ENCODE measurements at regions not wholly inside any gene's neighbourhood (a gene's known extent, or its start where the extent isn't known, plus 50 kb on each side); places are given as distances from the start of the nearest gene placed in this dataset.

GRCh38 chr6:74603322-74604076, 602.4 kb downstream of the COL12A1 start:
- Histone ChIP-seq H3K4me3 (ENCODE audit: low read length) (no peak overlapping the region), H3K27ac (ENCODE audit: low read depth, low read length) (no peak overlapping the region), H2AK5ac (ENCODE audit: low read length) (no peak overlapping the region), H3K23ac (ENCODE audit: low read length) (no peak overlapping the region), H3K4ac (ENCODE audit: low read depth, low read length) (no peak overlapping the region), H3K4me1 (ENCODE audit: control insufficient read depth, low read depth, low read length) (no peaks in the 10 kb centered on the region), H3K18ac (ENCODE audit: low read length) (no peak overlapping the region), H3K79me1 (ENCODE audit: low read length) (no peaks in the 10 kb centered on the region), H2BK15ac (replicated peaks; ENCODE audit: low read depth) (no peak overlapping the region), H2BK5ac (ENCODE audit: low read length) (no peak overlapping the region), H3K56ac (ENCODE audit: low read length) (no peak overlapping the region), H3K27me3 (ENCODE audit: insufficient read depth, low read length, poor library complexity) (no peaks in the 10 kb centered on the region), H3K4me2 (ENCODE audit: low read length) (no peak overlapping the region), H3K79me2 (ENCODE audit: control insufficient read depth, insufficient read depth, low read length) (no peaks in the 10 kb centered on the region), H3K9ac (ENCODE audit: low read length) (no peak overlapping the region), H3K36me3 (ENCODE audit: control insufficient read depth, insufficient read depth, low read length) (no peaks in the 10 kb centered on the region), H4K5ac (ENCODE audit: low read length) (no peak overlapping the region), H2BK120ac (ENCODE audit: low read depth, low read length) (no peak overlapping the region), H4K8ac (ENCODE audit: low read depth, low read length) (no peak overlapping the region)
- WGBS (ENCODE audit: extremely low coverage, insufficient coverage, low lambda C conversion rate): no CpG with 5 or more reads among the region's 2 CpGs
- no peak for DNase-seq

DNA sequence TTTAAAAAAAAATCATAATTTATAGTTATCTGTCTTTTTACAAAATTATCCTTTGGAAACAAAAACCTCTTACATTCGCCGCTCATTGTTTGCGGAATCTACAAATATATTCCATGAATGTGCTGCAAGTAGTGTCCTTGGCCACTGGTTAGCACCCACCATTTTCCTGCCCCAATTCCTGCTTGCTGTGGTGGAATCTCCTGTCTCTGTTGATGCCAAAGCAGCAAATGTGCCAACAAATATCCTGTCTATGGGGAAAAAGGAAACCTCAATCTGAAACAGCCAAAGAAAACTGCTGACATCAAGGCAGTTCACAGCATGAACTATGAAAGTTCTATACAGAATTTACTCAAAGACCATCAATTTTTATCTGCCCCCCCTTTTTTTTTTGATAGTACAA, 603.6 kb downstream of the COL12A1 start:
- Histone ChIP-seq H2BK15ac (replicated peaks; ENCODE audit: low read depth) (no peak overlapping the region), H3K4ac (ENCODE audit: low read depth, low read length) (no peak overlapping the region)
- WGBS (ENCODE audit: extremely low coverage, insufficient coverage, low lambda C conversion rate): no CpG with 5 or more reads among the region's 3 CpGs

GRCh38 chr6:74598462-74599393, 607.1 kb downstream of the COL12A1 start:
- H2BK120ac ChIP-seq (ENCODE audit: low read depth, low read length): no peak overlapping the region
- H3K4ac ChIP-seq (ENCODE audit: low read depth, low read length): no peak overlapping the region
- H3K4me1 ChIP-seq (ENCODE audit: control insufficient read depth, low read depth, low read length): no peaks in the 10 kb centered on the region
- no peak overlapping the region for H2BK5ac ChIP-seq (ENCODE audit: low read length)
- no peak overlapping the region for H4K8ac ChIP-seq (ENCODE audit: low read depth, low read length)
- no peaks in the 10 kb centered on the region for H3K79me1 ChIP-seq (ENCODE audit: low read length)
- no peak overlapping the region for H4K5ac ChIP-seq (ENCODE audit: low read length)
- H3K36me3 ChIP-seq (ENCODE audit: control insufficient read depth, insufficient read depth, low read length): no peaks in the 10 kb centered on the region
- no peak for DNase-seq
- H3K9ac ChIP-seq (ENCODE audit: low read length): no peak overlapping the region
- H3K79me2 ChIP-seq (ENCODE audit: control insufficient read depth, insufficient read depth, low read length): no peaks in the 10 kb centered on the region
- H2BK15ac ChIP-seq (replicated peaks; ENCODE audit: low read depth): no peak overlapping the region
- H3K56ac ChIP-seq (ENCODE audit: low read length): no peak overlapping the region
- H3K27me3 ChIP-seq (ENCODE audit: insufficient read depth, low read length, poor library complexity): no peaks in the 10 kb centered on the region
- no peak overlapping the region for H3K4me3 ChIP-seq (ENCODE audit: low read length)
- no peak overlapping the region for H3K27ac ChIP-seq (ENCODE audit: low read depth, low read length)
- H3K23ac ChIP-seq (ENCODE audit: low read length): no peak overlapping the region
- H3K18ac ChIP-seq (ENCODE audit: low read length): no peak overlapping the region
- no CpG with 5 or more reads among the region's 3 CpGs for WGBS (ENCODE audit: extremely low coverage, insufficient coverage, low lambda C conversion rate)
- no peak overlapping the region for H3K4me2 ChIP-seq (ENCODE audit: low read length)
- H2AK5ac ChIP-seq (ENCODE audit: low read length): no peak overlapping the region

More for the DNA sequence above, 603.6 kb downstream of the COL12A1 start:
- H3K4me2 ChIP-seq (ENCODE audit: low read length): no peak overlapping the region
- no peak overlapping the region for H2AK5ac ChIP-seq (ENCODE audit: low read length)
- no peak overlapping the region for H2BK120ac ChIP-seq (ENCODE audit: low read depth, low read length)
- no peak for DNase-seq
- no peak overlapping the region for H4K5ac ChIP-seq (ENCODE audit: low read length)
- no peaks in the 10 kb centered on the region for H3K4me1 ChIP-seq (ENCODE audit: control insufficient read depth, low read depth, low read length)
- H3K27me3 ChIP-seq (ENCODE audit: insufficient read depth, low read length, poor library complexity): no peaks in the 10 kb centered on the region
- H3K56ac ChIP-seq (ENCODE audit: low read length): no peak overlapping the region
- H3K4me3 ChIP-seq (ENCODE audit: low read length): no peak overlapping the region
- H3K9ac ChIP-seq (ENCODE audit: low read length): no peak overlapping the region
- H3K79me2 ChIP-seq (ENCODE audit: control insufficient read depth, insufficient read depth, low read length): no peaks in the 10 kb centered on the region
- H4K8ac ChIP-seq (ENCODE audit: low read depth, low read length): no peak overlapping the region
- no peak overlapping the region for H3K18ac ChIP-seq (ENCODE audit: low read length)
- no peak overlapping the region for H3K23ac ChIP-seq (ENCODE audit: low read length)
- no peaks in the 10 kb centered on the region for H3K36me3 ChIP-seq (ENCODE audit: control insufficient read depth, insufficient read depth, low read length)
- H3K79me1 ChIP-seq (ENCODE audit: low read length): no peaks in the 10 kb centered on the region
- H2BK5ac ChIP-seq (ENCODE audit: low read length): no peak overlapping the region
- H3K27ac ChIP-seq (ENCODE audit: low read depth, low read length): no peak overlapping the region

GRCh38 chr6:74597840-74598239, 608.0 kb downstream of the COL12A1 start:
- Histone ChIP-seq H3K4ac (ENCODE audit: low read depth, low read length) (no peak overlapping the region), H3K36me3 (ENCODE audit: control insufficient read depth, insufficient read depth, low read length) (no peaks in the 10 kb centered on the region), H3K56ac (ENCODE audit: low read length) (no peak overlapping the region), H2AK5ac (ENCODE audit: low read length) (no peak overlapping the region), H2BK15ac (replicated peaks; ENCODE audit: low read depth) (no peak overlapping the region), H3K27ac (ENCODE audit: low read depth, low read length) (no peak overlapping the region), H3K18ac (ENCODE audit: low read length) (no peak overlapping the region), H3K79me1 (ENCODE audit: low read length) (no peaks in the 10 kb centered on the region), H4K8ac (ENCODE audit: low read depth, low read length) (no peak overlapping the region), H2BK120ac (ENCODE audit: low read depth, low read length) (no peak overlapping the region), H2BK5ac (ENCODE audit: low read length) (no peak overlapping the region), H3K4me1 (ENCODE audit: control insufficient read depth, low read depth, low read length) (no peaks in the 10 kb centered on the region), H3K27me3 (ENCODE audit: insufficient read depth, low read length, poor library complexity) (no peaks in the 10 kb centered on the region), H3K4me2 (ENCODE audit: low read length) (no peak overlapping the region), H3K79me2 (ENCODE audit: control insufficient read depth, insufficient read depth, low read length) (no peaks in the 10 kb centered on the region), H3K4me3 (ENCODE audit: low read length) (no peak overlapping the region), H3K23ac (ENCODE audit: low read length) (no peak overlapping the region), H3K9ac (ENCODE audit: low read length) (no peak overlapping the region), H4K5ac (ENCODE audit: low read length) (no peak overlapping the region)
- no CpG with 5 or more reads among the region's 1 CpG for WGBS (ENCODE audit: extremely low coverage, insufficient coverage, low lambda C conversion rate)
- no peak for DNase-seq

- no CpG with 5 or more reads among the region's 2 CpGs for WGBS (ENCODE audit: extremely low coverage, insufficient coverage, low lambda C conversion rate)
- H2AK5ac ChIP-seq (ENCODE audit: low read length): no peak overlapping the region
- no peak for DNase-seq
Measured at GRCh38 chr6:74597266-74597665, 608.6 kb downstream of the COL12A1 start.

More at GRCh38 chr6:74597266-74597665, 608.6 kb downstream of the COL12A1 start:
- H4K8ac ChIP-seq (ENCODE audit: low read depth, low read length): no peak overlapping the region
- no peaks in the 10 kb centered on the region for H3K4me1 ChIP-seq (ENCODE audit: control insufficient read depth, low read depth, low read length)
- H2BK5ac ChIP-seq (ENCODE audit: low read length): no peak overlapping the region
- H3K4me3 ChIP-seq (ENCODE audit: low read length): no peak overlapping the region
- H3K27ac ChIP-seq (ENCODE audit: low read depth, low read length): no peak overlapping the region
- H3K9ac ChIP-seq (ENCODE audit: low read length): no peak overlapping the region
- no peak overlapping the region for H4K5ac ChIP-seq (ENCODE audit: low read length)
- H3K4me2 ChIP-seq (ENCODE audit: low read length): no peak overlapping the region
- no peak overlapping the region for H3K18ac ChIP-seq (ENCODE audit: low read length)
- no peaks in the 10 kb centered on the region for H3K36me3 ChIP-seq (ENCODE audit: control insufficient read depth, insufficient read depth, low read length)
- H3K23ac ChIP-seq (ENCODE audit: low read length): no peak overlapping the region
- no peaks in the 10 kb centered on the region for H3K27me3 ChIP-seq (ENCODE audit: insufficient read depth, low read length, poor library complexity)
- no peak overlapping the region for H2BK120ac ChIP-seq (ENCODE audit: low read depth, low read length)
- H3K79me2 ChIP-seq (ENCODE audit: control insufficient read depth, insufficient read depth, low read length): no peaks in the 10 kb centered on the region
- no peak overlapping the region for H3K56ac ChIP-seq (ENCODE audit: low read length)
- no peak overlapping the region for H2BK15ac ChIP-seq (replicated peaks; ENCODE audit: low read depth)
- no peaks in the 10 kb centered on the region for H3K79me1 ChIP-seq (ENCODE audit: low read length)
- H3K4ac ChIP-seq (ENCODE audit: low read depth, low read length): no peak overlapping the region
